Keratinocyte (primary cell): ENCODE measurements at regions not wholly inside any gene's neighbourhood (a gene's known extent, or its start where the extent isn't known, plus 50 kb on each side); places are given as distances from the start of the nearest gene placed in this dataset.

Source experiments
- CTCF ChIP-seq, 3 experiments: IDR thresholded peaks in 1 of 3; conservative IDR thresholded peaks in 1 of 3; optimal IDR thresholded peaks in 1 of 3; 2 replicates in 2 of 3; 3 replicates in 1 of 3; pipeline versions ENCODE3 to v1.5.1; 2011; ENCODE audit warnings: low read length in 3 of 3, mild to moderate bottlenecking in 3 of 3, moderate library complexity in 2 of 3, control low read depth in 1 of 3, inconsistent platforms in 1 of 3; ENCODE audit not compliant: insufficient read depth in 2 of 3; ENCODE audit errors: extremely low read depth in 1 of 3
- EZH2 ChIP-seq: IDR thresholded peaks from one replicate; pipeline ENCODE4 v1.6.1; 2012; ENCODE audit warnings: inconsistent platforms, mild to moderate bottlenecking, low read length, moderate library complexity

GRCh38 chr12:20006871-20007730 lies 361.2 kb upstream of the PDE3A start:
- no peak for TF ChIP-seq CTCF (optimal IDR thresholded peaks at IDR 0.05 in 1 of 3, IDR thresholded peaks at IDR 0.05 in 1 of 3, conservative IDR thresholded peaks at IDR 0.05 in 1 of 3; ENCODE audit: extremely low read depth in 1 of 3, insufficient read depth in 2 of 3, low read length in 3 of 3)
- TF ChIP-seq EZH2, result no peak
